ENCODE measurements at regions not wholly inside any gene's neighbourhood (a gene's known extent, or its start where the extent isn't known, plus 50 kb on each side); places are given as distances from the start of the nearest gene placed in this dataset.

- no peak for TF ChIP-seq IRF3 (IDR thresholded peaks at IDR 0.05; ENCODE audit: low read depth, low read length)
- TF ChIP-seq SMC3 (IDR thresholded peaks at IDR 0.05; ENCODE audit: low read depth, low read length) = no peak
- no peak for TF ChIP-seq FOXJ3 (CRISPR knock-in tag; IDR thresholded peaks at IDR 0.05)
- peak in 1 of 2 experiments; percentile 52; a peak in 1 of 4 replicates for TF ChIP-seq EP300 (IDR thresholded peaks at IDR 0.05; ENCODE audit: borderline replicate concordance in 1 of 2, low read depth in 1 of 2, low read length in 1 of 2)
- TF ChIP-seq FOXM1 (IDR thresholded peaks at IDR 0.05; ENCODE audit: low read depth) = no peak
- 0 out of 2 replicates have a peak, but pooled peaks have one; percentile 29 for TF ChIP-seq MAX (IDR thresholded peaks at IDR 0.05; ENCODE audit: low read depth)
- TF ChIP-seq RFX5 (IDR thresholded peaks at IDR 0.05; ENCODE audit: low read length) = no peak
- no peak for TF ChIP-seq EZH2phosphoT487 (IDR thresholded peaks at IDR 0.05; ENCODE audit: borderline replicate concordance, low read depth)
- TF ChIP-seq SIN3A (IDR thresholded peaks at IDR 0.05; ENCODE audit: borderline replicate concordance, low read depth, low read length) = no peak
These were observed 77.0 kb upstream of the ZFAND5 start (continued) for GRCh38 chr9:72441848-72442607.

- no peak overlapping the region for H3K4me3 ChIP-seq (ENCODE audit: low read depth in 2 of 2, low read length in 1 of 2)
- WGBS (ENCODE audit: low lambda C conversion rate) = 33% methylated on average over 7 of the region's 7 CpGs
- no peaks in the 10 kb centered on the region for H3K9me2 ChIP-seq
- peaks cover 33% of the 10 kb centered on the region for H3F3A ChIP-seq (replicated peaks; ENCODE audit: insufficient read depth)
- H3K27me3 ChIP-seq (ENCODE audit: insufficient read depth) = no peaks in the 10 kb centered on the region
- POLR2A ChIA-PET = interaction anchor here (0.6 kb wide), 1 partner anchor 44 kb away, joined by 3 read pairs; no protein-coding TSS in a partner anchor
- H3K79me2 ChIP-seq (ENCODE audit: insufficient read depth) = no peaks in the 10 kb centered on the region
- no peak for DNase-seq
- H3K27ac ChIP-seq (ENCODE audit: low read depth in 2 of 2, low read length in 1 of 2) = peak overlapping the region; percentile 77 to 85; a peak in 3 of 4 replicates
- H4K20me1 ChIP-seq (ENCODE audit: insufficient read depth) = no peaks in the 10 kb centered on the region
- H2AFZ ChIP-seq (ENCODE audit: low read depth) = no peak overlapping the region; the same call in 1 of the 2 replicates
- H3K9ac ChIP-seq = no peak overlapping the region; the same call in 1 of the 2 replicates
- no peaks in the 10 kb centered on the region for H3K9me3 ChIP-seq
- peak overlapping the region; percentile 8; the same call in 1 of the 2 replicates for H3K4me2 ChIP-seq
- CTCF ChIA-PET = interaction anchor here (0.6 kb wide), 1 partner anchor 402 kb away, joined by 3 read pairs; no protein-coding TSS in a partner anchor
- H3K36me3 ChIP-seq (replicated peaks in 1 of 2; ENCODE audit: control insufficient read depth in 1 of 2, insufficient read depth in 2 of 2, low read length in 1 of 2) = no peaks in the 10 kb centered on the region
- TF ChIP-seq FOSL2 (IDR thresholded peaks at IDR 0.05; ENCODE audit: borderline replicate concordance, low read depth) (peak; percentile 25; the same call in 1 of the 2 replicates), CTCF (IDR thresholded peaks at IDR 0.05) (no peak)
- peaks cover 0 to 8% of the 10 kb centered on the region in 2 experiments; a peak in 2 of 4 replicates for H3K4me1 ChIP-seq (ENCODE audit: control insufficient read depth in 1 of 2, insufficient read depth in 2 of 2, low read depth in 1 of 2, low read length in 1 of 2)
These were observed 76.2 kb upstream of the ZFAND5 start for GRCh38 chr9:72440992-72441847.
